ENCODE measurements at regions not wholly inside any gene's neighbourhood (a gene's known extent, or its start where the extent isn't known, plus 50 kb on each side); places are given as distances from the start of the nearest gene placed in this dataset.
A peak's percentile ranks its signal among the peaks of the same experiment; 100 is the strongest.

GRCh38 chr12:90237841-90238240, 529.2 kb upstream of the ATP2B1 start:
- Mint-ChIP-seq H3K4me3 (no peak overlapping the region), H3K27ac (no peak overlapping the region), H3K9me3 (peaks cover 3% of the 10 kb centered on the region; the same call in 1 of the 2 replicates), H3K36me3 (ENCODE audit: low read depth) (no peaks in the 10 kb centered on the region), H3K27me3 (ENCODE audit: insufficient read depth) (peaks cover 3% of the 10 kb centered on the region; the same call in 1 of the 2 replicates), H3K4me1 (ENCODE audit: low read depth) (peaks cover 23% of the 10 kb centered on the region)
- no peak for TF ChIP-seq CTCF (IDR thresholded peaks at IDR 0.05)
- no peak for DNase-seq

- no peak overlapping the region for H3K4me3 Mint-ChIP-seq
- DNase-seq: peak; percentile 12
- no peak for TF ChIP-seq CTCF (IDR thresholded peaks at IDR 0.05)
- H3K27ac Mint-ChIP-seq: no peak overlapping the region
- H3K36me3 Mint-ChIP-seq (ENCODE audit: low read depth): no peaks in the 10 kb centered on the region
- peaks cover 2% of the 10 kb centered on the region; the same call in 1 of the 2 replicates for H3K27me3 Mint-ChIP-seq (ENCODE audit: insufficient read depth)
- peaks cover 23% of the 10 kb centered on the region for H3K4me1 Mint-ChIP-seq (ENCODE audit: low read depth)
- H3K9me3 Mint-ChIP-seq: peaks cover 3% of the 10 kb centered on the region; the same call in 1 of the 2 replicates
Measured at GRCh38 chr12:90235642-90236041, 527.0 kb upstream of the ATP2B1 start.

- H3K9me3 Mint-ChIP-seq: peaks cover 3% of the 10 kb centered on the region; the same call in 1 of the 2 replicates
- H3K27me3 Mint-ChIP-seq (ENCODE audit: insufficient read depth): peaks cover 2% of the 10 kb centered on the region; the same call in 1 of the 2 replicates
- peaks cover 31% of the 10 kb centered on the region for H3K4me1 Mint-ChIP-seq (ENCODE audit: low read depth)
- peak; percentile 3 for DNase-seq
- H3K36me3 Mint-ChIP-seq (ENCODE audit: low read depth): no peaks in the 10 kb centered on the region
- no peak overlapping the region for H3K4me3 Mint-ChIP-seq
- H3K27ac Mint-ChIP-seq: no peak overlapping the region
- no peak for TF ChIP-seq CTCF (IDR thresholded peaks at IDR 0.05)
Measured at GRCh38 chr12:90234472-90234871, 525.8 kb upstream of the ATP2B1 start.

- DNase-seq: no peak
- Mint-ChIP-seq H3K36me3 (ENCODE audit: low read depth) (no peaks in the 10 kb centered on the region), H3K27me3 (ENCODE audit: insufficient read depth) (peaks cover 2% of the 10 kb centered on the region; the same call in 1 of the 2 replicates), H3K4me3 (peak overlapping the region; percentile 10; the same call in 1 of the 2 replicates), H3K27ac (peak overlapping the region; percentile 1; the same call in 1 of the 2 replicates), H3K9me3 (peaks cover 3% of the 10 kb centered on the region; the same call in 1 of the 2 replicates), H3K4me1 (ENCODE audit: low read depth) (peaks cover 32% of the 10 kb centered on the region)
- no peak for TF ChIP-seq CTCF (IDR thresholded peaks at IDR 0.05)
Measured at GRCh38 chr12:90233168-90234100, 524.8 kb upstream of the ATP2B1 start.

- no peak for DNase-seq
- Mint-ChIP-seq H3K27ac (no peak overlapping the region), H3K36me3 (ENCODE audit: low read depth) (no peaks in the 10 kb centered on the region), H3K27me3 (ENCODE audit: insufficient read depth) (no peaks in the 10 kb centered on the region; the same call in 1 of the 2 replicates), H3K4me3 (no peak overlapping the region), H3K9me3 (no peaks in the 10 kb centered on the region), H3K4me1 (ENCODE audit: low read depth) (peaks cover 21% of the 10 kb centered on the region)
- no peak for TF ChIP-seq CTCF (IDR thresholded peaks at IDR 0.05)
Measured at GRCh38 chr12:90229407-90230170, 521.0 kb upstream of the ATP2B1 start.
